ENCODE measurements at regions not wholly inside any gene's neighbourhood (a gene's known extent, or its start where the extent isn't known, plus 50 kb on each side); places are given as distances from the start of the nearest gene placed in this dataset.

DNA sequence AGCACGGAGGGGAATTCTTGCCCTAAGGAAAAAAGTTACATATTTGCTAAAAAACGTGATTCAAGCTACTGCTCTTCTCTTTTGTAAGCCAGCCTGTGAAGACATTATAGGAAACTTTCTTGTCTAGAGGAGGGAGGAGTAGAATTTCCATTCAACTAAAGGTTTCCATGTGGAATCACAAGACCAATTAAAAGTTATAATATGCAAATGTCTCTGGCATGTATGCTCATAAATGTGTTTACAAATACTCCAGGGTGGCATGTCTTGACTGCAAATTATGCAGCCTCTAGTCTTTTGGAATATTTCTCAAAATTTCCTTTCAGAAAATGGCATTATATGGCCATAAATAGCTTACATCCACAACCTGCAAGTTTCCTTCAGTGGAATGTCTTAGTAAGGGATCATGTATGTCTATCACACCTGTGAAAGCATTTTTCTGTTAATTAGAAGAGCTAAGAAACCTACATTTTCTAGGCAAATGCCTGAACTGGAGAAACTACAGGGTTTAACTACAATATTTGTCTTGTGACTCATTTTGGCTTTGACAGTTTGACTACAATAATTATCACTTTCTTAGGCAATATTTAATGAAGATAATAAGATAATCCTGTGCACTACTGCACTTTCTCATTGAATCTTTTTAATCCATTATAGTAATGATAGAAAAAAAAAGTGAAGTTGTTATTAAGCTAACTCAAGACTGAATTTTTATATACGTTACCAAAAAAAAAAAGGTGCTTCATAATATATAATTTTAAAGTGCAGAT lies 111.1 kb upstream of the C10orf90 start:
- no peak for DNase-seq (ENCODE audit: low read depth, low spot score)
- TF ChIP-seq POLR2AphosphoS5 (IDR thresholded peaks at IDR 0.05; ENCODE audit: low read depth, low read length), result no peak
- no peak for TF ChIP-seq SIN3A (IDR thresholded peaks at IDR 0.05; ENCODE audit: borderline replicate concordance, insufficient read depth, low read depth, low read length)
- TF ChIP-seq, protein P1, sequence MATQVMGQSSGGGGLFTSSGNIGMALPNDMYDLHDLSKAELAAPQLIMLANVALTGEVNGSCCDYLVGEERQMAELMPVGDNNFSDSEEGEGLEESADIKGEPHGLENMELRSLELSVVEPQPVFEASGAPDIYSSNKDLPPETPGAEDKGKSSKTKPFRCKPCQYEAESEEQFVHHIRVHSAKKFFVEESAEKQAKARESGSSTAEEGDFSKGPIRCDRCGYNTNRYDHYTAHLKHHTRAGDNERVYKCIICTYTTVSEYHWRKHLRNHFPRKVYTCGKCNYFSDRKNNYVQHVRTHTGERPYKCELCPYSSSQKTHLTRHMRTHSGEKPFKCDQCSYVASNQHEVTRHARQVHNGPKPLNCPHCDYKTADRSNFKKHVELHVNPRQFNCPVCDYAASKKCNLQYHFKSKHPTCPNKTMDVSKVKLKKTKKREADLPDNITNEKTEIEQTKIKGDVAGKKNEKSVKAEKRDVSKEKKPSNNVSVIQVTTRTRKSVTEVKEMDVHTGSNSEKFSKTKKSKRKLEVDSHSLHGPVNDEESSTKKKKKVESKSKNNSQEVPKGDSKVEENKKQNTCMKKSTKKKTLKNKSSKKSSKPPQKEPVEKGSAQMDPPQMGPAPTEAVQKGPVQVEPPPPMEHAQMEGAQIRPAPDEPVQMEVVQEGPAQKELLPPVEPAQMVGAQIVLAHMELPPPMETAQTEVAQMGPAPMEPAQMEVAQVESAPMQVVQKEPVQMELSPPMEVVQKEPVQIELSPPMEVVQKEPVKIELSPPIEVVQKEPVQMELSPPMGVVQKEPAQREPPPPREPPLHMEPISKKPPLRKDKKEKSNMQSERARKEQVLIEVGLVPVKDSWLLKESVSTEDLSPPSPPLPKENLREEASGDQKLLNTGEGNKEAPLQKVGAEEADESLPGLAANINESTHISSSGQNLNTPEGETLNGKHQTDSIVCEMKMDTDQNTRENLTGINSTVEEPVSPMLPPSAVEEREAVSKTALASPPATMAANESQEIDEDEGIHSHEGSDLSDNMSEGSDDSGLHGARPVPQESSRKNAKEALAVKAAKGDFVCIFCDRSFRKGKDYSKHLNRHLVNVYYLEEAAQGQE (IDR thresholded peaks at IDR 0.05; ENCODE audit: insufficient read depth in 1 of 2, low read depth in 2 of 2, low read length in 1 of 2), result no peak
- H3K36me3 ChIP-seq (ENCODE audit: control insufficient read depth, insufficient read depth, low read length), result no peaks in the 10 kb centered on the region
- ChIA-PET POLR2A (no interaction called here), CTCF (no interaction called here)
- intact Hi-C loops (cut with micrococcal nuclease; ENCODE audit: unreplicated experiment), result no loop called here
- H3K27ac ChIP-seq (ENCODE audit: low read length), result no peak overlapping the region
- 0 out of 2 replicates have a peak, but pooled peaks cover 2% of the 10 kb centered on the region for H3K27me3 ChIP-seq (ENCODE audit: control insufficient read depth, insufficient read depth, low read length)
- in situ Hi-C loops (cut with HindIII; ENCODE audit: low pct_unique_long_range_greater_than_20kb, low sequenced_read_pairs), result no loop called here
- H3K4me3 ChIP-seq (ENCODE audit: low read depth in 2 of 2, low read length in 2 of 2), result no peak overlapping the region
- H3K4me1 ChIP-seq (ENCODE audit: control insufficient read depth, insufficient read depth, low read length), result no peaks in the 10 kb centered on the region
- no peaks in the 10 kb centered on the region for H3K9me3 ChIP-seq (ENCODE audit: control insufficient read depth, insufficient read depth, low read depth, low read length)
- ATAC-seq, result no peak
- BruUV-seq (replicated peaks), result no TSS peak

DNA sequence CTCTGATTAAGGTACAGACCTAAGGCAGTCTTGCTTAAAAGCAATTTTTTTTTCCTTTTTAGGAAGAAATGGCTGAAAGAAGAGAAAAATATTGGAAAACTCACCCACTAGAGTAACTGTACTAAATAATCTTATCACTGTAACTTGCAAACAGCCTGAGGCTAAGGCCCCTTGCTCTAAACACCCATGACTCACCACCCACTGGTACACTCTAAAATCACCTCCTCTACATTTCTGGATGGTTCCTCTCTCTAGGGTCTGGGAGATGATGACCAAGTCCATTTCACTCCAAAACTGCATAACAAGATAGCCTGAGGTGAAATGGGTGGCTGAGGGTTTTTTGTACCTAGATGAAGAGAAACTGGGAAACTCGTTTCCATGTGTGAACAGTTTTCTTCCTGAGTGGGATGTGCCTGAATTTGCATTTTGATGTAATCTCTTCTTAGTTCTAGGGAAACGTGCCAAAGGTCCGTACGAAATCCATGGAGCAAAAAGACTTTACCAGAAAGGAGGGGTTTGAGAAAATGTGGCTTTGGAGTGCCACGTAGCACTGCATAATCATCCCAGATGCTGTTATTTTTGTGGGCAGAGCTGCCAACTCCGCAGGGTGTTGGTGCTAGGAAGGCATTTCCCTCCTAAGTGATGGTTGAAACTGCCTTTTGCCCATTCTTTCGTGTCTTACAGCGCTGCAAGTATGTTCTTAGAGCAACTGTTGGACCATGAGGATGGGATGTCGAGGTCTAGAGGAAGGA lies 113.5 kb upstream of the C10orf90 start:
- intact Hi-C loops (cut with micrococcal nuclease; ENCODE audit: unreplicated experiment) (no loop called here), in situ Hi-C loops (cut with HindIII; ENCODE audit: low pct_unique_long_range_greater_than_20kb, low sequenced_read_pairs) (no loop called here)
- Histone ChIP-seq H3K27ac (ENCODE audit: low read length) (no peak overlapping the region), H3K4me3 (ENCODE audit: low read depth in 2 of 2, low read length in 2 of 2) (no peak overlapping the region), H3K27me3 (ENCODE audit: control insufficient read depth, insufficient read depth, low read length) (peaks cover 7% of the 10 kb centered on the region; the same call in 1 of the 2 replicates), H3K4me1 (ENCODE audit: control insufficient read depth, insufficient read depth, low read length) (no peaks in the 10 kb centered on the region), H3K36me3 (ENCODE audit: control insufficient read depth, insufficient read depth, low read length) (no peaks in the 10 kb centered on the region), H3K9me3 (ENCODE audit: control insufficient read depth, insufficient read depth, low read depth, low read length) (no peaks in the 10 kb centered on the region)
- TF ChIP-seq TCF7L2 (IDR thresholded peaks at IDR 0.05; ENCODE audit: low read depth, low read length) (no peak), POLR2AphosphoS5 (IDR thresholded peaks at IDR 0.05; ENCODE audit: low read depth, low read length) (no peak), SIN3A (IDR thresholded peaks at IDR 0.05; ENCODE audit: borderline replicate concordance, insufficient read depth, low read depth, low read length) (no peak)
- TF ChIP-seq, protein P1 (IDR thresholded peaks at IDR 0.05; ENCODE audit: insufficient read depth in 1 of 2, low read depth in 2 of 2, low read length in 1 of 2), result no peak
- TF ChIP-seq, protein P2, sequence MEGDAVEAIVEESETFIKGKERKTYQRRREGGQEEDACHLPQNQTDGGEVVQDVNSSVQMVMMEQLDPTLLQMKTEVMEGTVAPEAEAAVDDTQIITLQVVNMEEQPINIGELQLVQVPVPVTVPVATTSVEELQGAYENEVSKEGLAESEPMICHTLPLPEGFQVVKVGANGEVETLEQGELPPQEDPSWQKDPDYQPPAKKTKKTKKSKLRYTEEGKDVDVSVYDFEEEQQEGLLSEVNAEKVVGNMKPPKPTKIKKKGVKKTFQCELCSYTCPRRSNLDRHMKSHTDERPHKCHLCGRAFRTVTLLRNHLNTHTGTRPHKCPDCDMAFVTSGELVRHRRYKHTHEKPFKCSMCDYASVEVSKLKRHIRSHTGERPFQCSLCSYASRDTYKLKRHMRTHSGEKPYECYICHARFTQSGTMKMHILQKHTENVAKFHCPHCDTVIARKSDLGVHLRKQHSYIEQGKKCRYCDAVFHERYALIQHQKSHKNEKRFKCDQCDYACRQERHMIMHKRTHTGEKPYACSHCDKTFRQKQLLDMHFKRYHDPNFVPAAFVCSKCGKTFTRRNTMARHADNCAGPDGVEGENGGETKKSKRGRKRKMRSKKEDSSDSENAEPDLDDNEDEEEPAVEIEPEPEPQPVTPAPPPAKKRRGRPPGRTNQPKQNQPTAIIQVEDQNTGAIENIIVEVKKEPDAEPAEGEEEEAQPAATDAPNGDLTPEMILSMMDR (IDR thresholded peaks at IDR 0.05), result no peak
- ChIA-PET POLR2A (no interaction called here), CTCF (no interaction called here)
- DNase-seq (ENCODE audit: low read depth, low spot score), result no peak
- no peak for ATAC-seq
- no TSS peak for BruUV-seq (replicated peaks)

Measured in Panc1 (cell line).